ENCODE measurements at regions not wholly inside any gene's neighbourhood (a gene's known extent, or its start where the extent isn't known, plus 50 kb on each side); places are given as distances from the start of the nearest gene placed in this dataset.
"Not testable (repeated sequence)": the region's sequence is repeated elsewhere in the genome, so short reads cannot be mapped to it uniquely, and the experiment has no call there.

GRCh38 chr12:102344691-102345090 is 135.7 kb downstream of the IGF1 start:
- DNase-seq (ENCODE audit: low spot score): no peak

DNA sequence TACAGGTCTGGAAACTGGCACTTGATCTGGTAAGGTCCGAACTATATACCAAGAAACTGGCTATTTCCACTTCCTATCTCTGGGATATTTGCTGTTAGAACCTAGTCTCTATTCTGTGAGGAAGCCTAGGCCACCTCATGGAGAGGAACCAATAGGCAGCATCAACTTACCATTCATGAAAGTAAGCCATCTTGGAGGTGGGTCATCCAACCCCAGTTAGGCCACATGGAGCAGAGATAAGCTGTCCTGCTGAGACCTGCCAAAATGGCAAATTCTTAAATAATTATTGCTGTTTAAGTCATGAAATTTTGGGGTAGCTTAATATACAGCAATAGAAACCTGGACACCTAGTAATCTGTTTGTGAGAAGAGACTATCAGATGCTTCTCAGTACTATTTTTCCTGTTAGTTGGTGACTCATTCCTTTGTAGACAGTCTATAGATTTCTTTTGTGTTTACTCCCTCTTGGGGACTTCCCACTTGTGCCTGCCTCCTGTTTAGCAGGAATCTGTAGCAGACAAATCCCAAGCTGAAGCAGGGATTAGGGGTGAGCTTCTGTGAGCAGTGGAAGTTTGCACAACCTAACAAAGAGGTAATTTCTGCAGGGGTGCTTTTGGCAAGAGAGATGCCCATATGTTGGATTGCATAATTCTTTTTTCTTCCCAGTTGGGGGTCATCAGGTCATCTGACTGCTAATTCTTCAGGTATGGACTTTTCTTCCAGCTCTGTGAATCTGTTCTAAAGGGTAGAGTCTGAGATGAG is 136.8 kb downstream of the IGF1 start:
- DNase-seq (ENCODE audit: low spot score): no peak

DNA sequence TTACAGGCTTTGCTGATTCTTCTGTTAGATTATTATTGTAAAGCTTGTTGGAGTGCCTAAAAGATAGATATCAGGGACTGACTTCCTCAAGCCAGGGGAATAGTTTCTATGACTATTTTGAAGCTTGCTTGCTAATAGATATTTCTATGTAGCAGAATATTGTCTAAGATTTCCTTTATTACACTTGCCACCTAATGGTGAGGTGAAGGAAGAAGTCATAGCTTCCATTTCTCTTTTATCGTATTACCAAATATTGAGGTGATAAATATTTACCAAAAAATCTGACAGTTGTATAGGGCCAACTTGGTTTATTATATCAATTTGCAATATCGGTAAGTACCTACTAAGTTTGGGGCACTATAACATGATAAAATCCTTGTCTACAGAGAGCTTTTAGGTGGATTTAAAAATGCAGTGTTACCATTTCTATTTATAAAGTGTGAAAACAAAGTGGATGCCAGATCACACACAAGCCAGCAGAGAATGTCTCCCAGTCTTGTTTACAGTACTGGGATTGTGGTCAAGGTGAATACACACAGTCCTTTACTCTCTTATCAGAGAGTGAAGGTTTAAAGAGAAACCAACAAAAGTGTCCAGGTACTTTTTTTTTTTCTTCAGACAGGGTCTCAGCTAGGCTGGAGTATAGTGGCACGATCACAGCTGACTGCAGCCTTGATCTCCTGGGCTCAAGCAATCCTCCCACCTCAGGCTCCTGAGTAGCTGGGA is 137.9 kb downstream of the IGF1 start:
- no peak for DNase-seq (ENCODE audit: low spot score)

- DNase-seq (ENCODE audit: low spot score): no peak
These were observed 137.1 kb upstream of the PMCH start for GRCh38 chr12:102334765-102335164.

- no peak for DNase-seq (ENCODE audit: low spot score)
These were observed 133.8 kb upstream of the PMCH start for GRCh38 chr12:102331419-102331818.

GRCh38 chr12:102329883-102330282 is 132.2 kb upstream of the PMCH start:
- DNase-seq (ENCODE audit: low spot score): no peak

- DNase-seq (ENCODE audit: low spot score): no peak
These were observed 129.3 kb upstream of the PMCH start for GRCh38 chr12:102326982-102327381.

- DNase-seq (ENCODE audit: low spot score): not testable (repeated sequence)
These were observed 127.5 kb upstream of the PMCH start for GRCh38 chr12:102325108-102325507.

- no peak for DNase-seq (ENCODE audit: low spot score)
These were observed 126.2 kb upstream of the PMCH start for GRCh38 chr12:102323799-102324198.

GRCh38 chr12:102322254-102322653 is 124.6 kb upstream of the PMCH start:
- no peak for DNase-seq (ENCODE audit: low spot score)

- DNase-seq (ENCODE audit: low spot score): no peak
These were observed 123.9 kb upstream of the PMCH start for GRCh38 chr12:102321305-102322082.

- DNase-seq (ENCODE audit: low spot score): no peak
These were observed 119.5 kb upstream of the PMCH start for GRCh38 chr12:102317155-102317554.

DNA sequence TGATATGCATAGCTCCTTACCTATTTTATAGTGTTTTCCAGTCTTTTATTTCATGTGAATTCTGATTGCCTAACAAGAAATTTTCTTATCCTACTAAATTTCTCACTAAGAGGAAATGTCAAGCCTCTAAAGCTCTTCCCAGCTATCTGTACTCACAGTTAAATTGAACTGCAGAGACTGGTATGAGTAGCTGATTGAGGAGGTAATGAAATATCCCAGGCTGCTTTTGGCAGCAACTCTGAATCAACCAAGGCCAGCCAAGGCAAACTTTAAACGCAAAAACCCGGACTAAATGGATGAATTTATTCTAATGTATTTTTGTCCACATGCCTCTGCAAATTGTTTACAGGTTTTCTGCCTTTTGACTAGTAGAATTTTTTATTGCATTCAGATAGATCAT is 119.1 kb upstream of the PMCH start:
- DNase-seq (ENCODE audit: low spot score): no peak

DNA sequence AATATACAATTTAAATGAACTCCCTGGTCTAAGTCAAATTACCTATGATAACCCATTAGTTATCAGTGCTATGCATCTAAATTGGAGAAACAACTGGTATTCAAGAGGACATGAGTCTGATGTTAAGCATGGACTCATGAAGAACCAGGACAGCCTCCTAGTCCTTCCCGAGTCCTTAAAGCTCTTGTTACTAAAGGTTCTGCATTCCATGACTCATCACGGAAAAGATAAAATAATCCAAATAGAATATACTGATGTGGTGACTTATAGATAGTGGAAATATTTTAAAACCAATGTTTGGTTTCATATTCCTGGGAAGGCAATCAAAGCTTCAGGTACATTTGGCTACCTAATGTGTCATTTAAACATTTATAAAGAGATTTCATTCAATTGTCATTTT is 117.2 kb upstream of the PMCH start:
- no peak for DNase-seq (ENCODE audit: low spot score)

- DNase-seq (ENCODE audit: low spot score): not testable (repeated sequence)
These were observed 115.7 kb upstream of the PMCH start for GRCh38 chr12:102313116-102313971.

DNA sequence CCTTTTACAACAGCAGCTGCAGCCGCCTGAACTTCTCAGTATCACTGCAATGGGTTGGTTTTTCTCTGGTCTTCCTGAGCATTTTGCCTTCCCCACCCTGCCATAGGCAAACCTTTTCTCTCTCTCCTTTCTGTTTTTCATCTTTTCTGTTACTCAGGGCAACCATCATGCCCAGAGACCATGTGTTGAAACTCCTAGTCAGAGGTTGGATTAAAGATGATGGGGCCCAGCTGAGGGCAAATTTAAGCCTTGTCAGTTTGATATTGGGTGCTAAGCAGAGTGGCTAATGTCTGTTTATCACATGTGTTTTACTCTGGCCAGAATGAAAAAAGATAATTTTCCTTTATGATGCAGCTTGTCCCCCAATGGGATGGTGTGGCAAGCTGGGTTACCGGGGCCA is 107.9 kb upstream of the PMCH start:
- no peak for DNase-seq (ENCODE audit: low spot score)

- DNase-seq (ENCODE audit: low spot score): not testable (repeated sequence)
These were observed 107.0 kb upstream of the PMCH start for GRCh38 chr12:102304667-102305066.

GRCh38 chr12:102302553-102302952 is 104.9 kb upstream of the PMCH start:
- no peak for DNase-seq (ENCODE audit: low spot score)

DNA sequence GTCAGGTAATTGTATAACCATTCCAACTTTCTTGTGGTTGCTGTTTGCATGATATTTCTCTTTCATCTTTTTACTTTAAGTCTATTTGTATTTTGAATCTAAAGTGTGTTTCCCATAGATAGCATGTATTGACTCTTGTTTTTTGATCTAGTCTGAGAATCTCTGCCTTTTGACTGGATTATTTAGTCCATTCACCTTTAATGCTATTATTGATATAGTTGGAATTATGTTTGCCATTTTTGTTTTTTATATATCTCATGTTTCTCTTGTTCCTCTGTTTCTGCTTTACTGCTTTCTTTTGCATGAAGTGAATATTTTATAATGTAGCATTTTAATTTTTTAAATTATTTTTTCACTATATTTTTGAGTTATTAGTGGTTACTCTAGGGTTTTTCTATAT is 103.9 kb upstream of the PMCH start:
- no peak for DNase-seq (ENCODE audit: low spot score)

- DNase-seq (ENCODE audit: low spot score): peak; percentile 8
These were observed 103.3 kb upstream of the PMCH start for GRCh38 chr12:102300824-102301461.

- no peak for DNase-seq (ENCODE audit: low spot score)
These were observed 102.1 kb upstream of the PMCH start for GRCh38 chr12:102299731-102300130.
